HL-60 (cell line): ENCODE measurements at regions not wholly inside any gene's neighbourhood (a gene's known extent, or its start where the extent isn't known, plus 50 kb on each side); places are given as distances from the start of the nearest gene placed in this dataset.

Source experiments
- DNase-seq, 2 experiments: peaks; one replicate each; pipeline ENCODE4 v3.0.0-alpha.2; 2010 to 2020; ENCODE audit warnings: low read depth in 1 of 2, low spot score in 1 of 2
- H3K27ac ChIP-seq: fragments of 250-450 bp; sonication (Bioruptor Pico); replicated peaks from 2 replicates; pipeline ENCODE4 v1.5.1; 2020; ENCODE audit warnings: mild to moderate bottlenecking, moderate library complexity
- H3K27me3 ChIP-seq: fragments of 250-450 bp; sonication (Bioruptor Pico); 2 replicates; pipeline ENCODE4 v1.5.1; 2021; ENCODE audit warnings: mild to moderate bottlenecking, moderate library complexity; ENCODE audit not compliant: insufficient read depth, poor library complexity, severe bottlenecking
- H3K4me3 ChIP-seq: replicated peaks from 2 replicates; pipeline ENCODE4 v1.5.1; 2011; ENCODE audit warnings: mild to moderate bottlenecking, control low read depth, low read length; ENCODE audit not compliant: insufficient read depth
- GABPA ChIP-seq: IDR thresholded peaks from 2 replicates; pipeline ENCODE4 v1.6.1; 2012; ENCODE audit warnings: low read depth
- POLR2AphosphoS5 ChIP-seq: IDR thresholded peaks from 2 replicates; pipeline ENCODE4 v1.6.1; 2012; ENCODE audit warnings: low read depth
- SPI1 ChIP-seq: IDR thresholded peaks from 2 replicates; pipeline ENCODE4 v1.6.1; 2012; ENCODE audit warnings: low read depth, mild to moderate bottlenecking, borderline replicate concordance
- TF ChIP-seq, protein P1 (sequence below): IDR thresholded peaks from 2 replicates; pipeline ENCODE4 v1.6.1; 2012; ENCODE audit warnings: low read depth; ENCODE audit not compliant: insufficient replicate concordance
- TF ChIP-seq, protein P2 (sequence below): IDR thresholded peaks from one replicate; pipeline ENCODE4 v1.5.1; 2011; ENCODE audit warnings: low read length, control low read depth, inconsistent platforms; ENCODE audit not compliant: insufficient read depth

DNA sequence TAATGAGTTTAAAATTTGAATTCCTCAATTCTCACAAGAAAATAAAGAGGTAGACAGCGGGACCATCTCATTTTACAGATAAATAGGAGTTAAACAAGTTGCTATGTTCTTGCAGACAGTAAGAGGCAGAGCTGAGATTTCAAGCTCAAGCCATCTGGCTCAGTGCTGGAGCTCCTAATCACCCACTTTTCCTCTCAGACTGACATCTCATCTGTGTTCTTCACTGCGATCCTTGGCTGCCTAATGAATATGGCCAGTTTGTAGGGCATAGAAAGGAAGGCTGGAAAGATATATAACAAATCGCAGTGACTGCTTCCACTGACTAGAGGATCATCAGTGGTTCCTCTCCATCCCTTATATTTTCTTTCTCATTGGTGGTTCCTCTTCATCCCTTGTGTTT, 151.2 kb downstream of the MPP7 start:
- TF ChIP-seq SPI1, result no peak
- no peak for TF ChIP-seq GABPA
- TF ChIP-seq, protein P1, sequence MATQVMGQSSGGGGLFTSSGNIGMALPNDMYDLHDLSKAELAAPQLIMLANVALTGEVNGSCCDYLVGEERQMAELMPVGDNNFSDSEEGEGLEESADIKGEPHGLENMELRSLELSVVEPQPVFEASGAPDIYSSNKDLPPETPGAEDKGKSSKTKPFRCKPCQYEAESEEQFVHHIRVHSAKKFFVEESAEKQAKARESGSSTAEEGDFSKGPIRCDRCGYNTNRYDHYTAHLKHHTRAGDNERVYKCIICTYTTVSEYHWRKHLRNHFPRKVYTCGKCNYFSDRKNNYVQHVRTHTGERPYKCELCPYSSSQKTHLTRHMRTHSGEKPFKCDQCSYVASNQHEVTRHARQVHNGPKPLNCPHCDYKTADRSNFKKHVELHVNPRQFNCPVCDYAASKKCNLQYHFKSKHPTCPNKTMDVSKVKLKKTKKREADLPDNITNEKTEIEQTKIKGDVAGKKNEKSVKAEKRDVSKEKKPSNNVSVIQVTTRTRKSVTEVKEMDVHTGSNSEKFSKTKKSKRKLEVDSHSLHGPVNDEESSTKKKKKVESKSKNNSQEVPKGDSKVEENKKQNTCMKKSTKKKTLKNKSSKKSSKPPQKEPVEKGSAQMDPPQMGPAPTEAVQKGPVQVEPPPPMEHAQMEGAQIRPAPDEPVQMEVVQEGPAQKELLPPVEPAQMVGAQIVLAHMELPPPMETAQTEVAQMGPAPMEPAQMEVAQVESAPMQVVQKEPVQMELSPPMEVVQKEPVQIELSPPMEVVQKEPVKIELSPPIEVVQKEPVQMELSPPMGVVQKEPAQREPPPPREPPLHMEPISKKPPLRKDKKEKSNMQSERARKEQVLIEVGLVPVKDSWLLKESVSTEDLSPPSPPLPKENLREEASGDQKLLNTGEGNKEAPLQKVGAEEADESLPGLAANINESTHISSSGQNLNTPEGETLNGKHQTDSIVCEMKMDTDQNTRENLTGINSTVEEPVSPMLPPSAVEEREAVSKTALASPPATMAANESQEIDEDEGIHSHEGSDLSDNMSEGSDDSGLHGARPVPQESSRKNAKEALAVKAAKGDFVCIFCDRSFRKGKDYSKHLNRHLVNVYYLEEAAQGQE, result no peak
- TF ChIP-seq, protein P2, sequence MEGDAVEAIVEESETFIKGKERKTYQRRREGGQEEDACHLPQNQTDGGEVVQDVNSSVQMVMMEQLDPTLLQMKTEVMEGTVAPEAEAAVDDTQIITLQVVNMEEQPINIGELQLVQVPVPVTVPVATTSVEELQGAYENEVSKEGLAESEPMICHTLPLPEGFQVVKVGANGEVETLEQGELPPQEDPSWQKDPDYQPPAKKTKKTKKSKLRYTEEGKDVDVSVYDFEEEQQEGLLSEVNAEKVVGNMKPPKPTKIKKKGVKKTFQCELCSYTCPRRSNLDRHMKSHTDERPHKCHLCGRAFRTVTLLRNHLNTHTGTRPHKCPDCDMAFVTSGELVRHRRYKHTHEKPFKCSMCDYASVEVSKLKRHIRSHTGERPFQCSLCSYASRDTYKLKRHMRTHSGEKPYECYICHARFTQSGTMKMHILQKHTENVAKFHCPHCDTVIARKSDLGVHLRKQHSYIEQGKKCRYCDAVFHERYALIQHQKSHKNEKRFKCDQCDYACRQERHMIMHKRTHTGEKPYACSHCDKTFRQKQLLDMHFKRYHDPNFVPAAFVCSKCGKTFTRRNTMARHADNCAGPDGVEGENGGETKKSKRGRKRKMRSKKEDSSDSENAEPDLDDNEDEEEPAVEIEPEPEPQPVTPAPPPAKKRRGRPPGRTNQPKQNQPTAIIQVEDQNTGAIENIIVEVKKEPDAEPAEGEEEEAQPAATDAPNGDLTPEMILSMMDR, result no peak
- TF ChIP-seq POLR2AphosphoS5, result no peak
- H3K27ac ChIP-seq, result no peak overlapping the region
- H3K27me3 ChIP-seq, result no peaks in the 10 kb centered on the region
- DNase-seq, result no peak
- H3K4me3 ChIP-seq, result no peak overlapping the region

DNA sequence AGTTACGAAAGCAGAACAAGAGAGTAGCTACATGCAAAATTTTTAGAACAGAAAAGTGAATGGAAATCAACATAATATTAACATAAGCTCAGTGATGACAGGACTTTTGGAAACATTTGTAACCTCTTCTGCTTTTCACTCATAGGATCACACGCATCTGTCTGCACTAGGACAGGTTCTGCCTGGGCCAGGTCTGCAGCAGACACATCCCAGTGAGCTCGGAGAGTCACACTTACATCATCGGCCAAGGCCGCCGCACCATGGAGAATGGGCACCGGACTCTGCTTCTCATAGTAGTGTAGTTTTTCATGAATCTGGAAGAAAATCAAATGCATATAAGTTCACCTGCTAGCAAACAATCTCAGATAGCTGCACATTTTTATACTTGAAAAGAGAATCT, 150.9 kb upstream of the ODAD2 start:
- no peak overlapping the region for H3K4me3 ChIP-seq
- H3K27ac ChIP-seq, result no peak overlapping the region
- no peaks in the 10 kb centered on the region for H3K27me3 ChIP-seq
- no peak for DNase-seq
- TF ChIP-seq, protein P1, result no peak
- TF ChIP-seq, protein P2, result no peak
- TF ChIP-seq POLR2AphosphoS5 (no peak), SPI1 (no peak), GABPA (no peak)

DNA sequence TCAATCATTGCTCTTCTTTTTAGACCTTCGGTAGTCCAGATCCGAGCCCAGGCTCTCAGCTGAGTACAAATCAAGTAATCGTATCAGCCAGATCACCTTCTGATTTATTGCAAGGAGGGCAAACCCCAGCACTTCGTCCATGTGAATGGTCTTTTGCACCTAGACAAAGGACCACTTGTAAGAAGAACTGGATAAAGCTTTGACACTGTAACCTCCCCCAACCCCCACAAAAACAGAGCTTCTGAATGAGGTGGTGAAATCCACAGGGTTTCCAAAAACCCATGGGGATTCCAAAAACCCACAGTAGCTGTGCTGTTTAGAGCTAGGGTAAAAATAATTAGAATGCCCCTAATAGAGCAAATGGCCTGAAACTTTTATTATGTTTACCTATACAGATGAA, 148.8 kb upstream of the ODAD2 start:
- no peak for DNase-seq
- H3K4me3 ChIP-seq, result no peak overlapping the region
- H3K27me3 ChIP-seq, result no peaks in the 10 kb centered on the region
- no peak for TF ChIP-seq POLR2AphosphoS5
- TF ChIP-seq, protein P1, result no peak
- TF ChIP-seq GABPA, result no peak
- TF ChIP-seq, protein P2, result no peak
- TF ChIP-seq SPI1, result no peak
- H3K27ac ChIP-seq, result no peak overlapping the region
